HEK293 (cell line): ENCODE measurements at regions not wholly inside any gene's neighbourhood (a gene's known extent, or its start where the extent isn't known, plus 50 kb on each side); places are given as distances from the start of the nearest gene placed in this dataset.

ENCODE experiments used
- CTCF ChIA-PET: fragments of 350-600 bp; formaldehyde crosslinking; extraction: SDS; loops from one replicate; lab custom pipeline; 2021; ENCODE audit warnings: antibody characterized with exemption; lab: Yijun Ruan, JAX
- POLR2A ChIA-PET: fragments of 300-600 bp; formaldehyde crosslinking; extraction: SDS; loops from one replicate; lab custom pipeline; 2020; ENCODE audit warnings: antibody characterized with exemption, inconsistent platforms; lab: Yijun Ruan, JAX
- H3K27ac ChIP-seq: fragments of 200-500 bp; sonication (Bioruptor generic); 2 replicates; pipeline ENCODE4 v1.5.1; 2014; ENCODE audit warnings: low read depth, low read length, control low read depth, inconsistent platforms; ENCODE audit errors: extremely low read depth
- H3K36me3 ChIP-seq, 2 experiments: fragments of 200-500 bp in 1 of 2; sonication (Bioruptor generic) in 1 of 2; 1 replicate in 1 of 2; 2 replicates in 1 of 2; pipeline ENCODE4 v1.5.1; 2014 to 2017; ENCODE audit warnings: inconsistent platforms in 2 of 2, low read length in 2 of 2; ENCODE audit not compliant: control insufficient read depth in 2 of 2, insufficient read depth in 1 of 2
- H3K4me1 ChIP-seq: fragments of 200-500 bp; sonication (Bioruptor generic); 2 replicates; pipeline ENCODE4 v1.5.1; 2014; ENCODE audit warnings: mild to moderate bottlenecking, low read length, inconsistent platforms; ENCODE audit not compliant: control insufficient read depth, insufficient read depth
- H3K4me3 ChIP-seq: 2 replicates; pipeline ENCODE4 v1.5.1; 2011; ENCODE audit warnings: low read depth, mild to moderate bottlenecking, control low read depth, low read length, moderate library complexity
- H3K9me3 ChIP-seq: fragments of 200-500 bp; sonication (Bioruptor generic); 2 replicates; pipeline ENCODE4 v1.5.1; 2014; ENCODE audit warnings: low read depth, low read length, inconsistent platforms; ENCODE audit not compliant: control insufficient read depth, insufficient read depth
- FEZF1 ChIP-seq: fragments of 450-650 bp; formaldehyde crosslinking; IDR thresholded peaks from 2 replicates; pipeline ENCODE4 v1.5.1; 2016; ENCODE audit warnings: missing biosample characterization, missing genetic modification characterization
- KLF1 ChIP-seq: fragments of 450-650 bp; formaldehyde crosslinking; IDR thresholded peaks from 2 replicates; pipeline ENCODE4 v1.5.1; 2016; ENCODE audit warnings: missing biosample characterization, missing genetic modification characterization
- KLF8 ChIP-seq: fragments of 450-650 bp; formaldehyde crosslinking; IDR thresholded peaks from 2 replicates; pipeline ENCODE4 v1.5.1; 2016; ENCODE audit warnings: missing biosample characterization, missing genetic modification characterization
- RBAK ChIP-seq: fragments of 450-650 bp; formaldehyde crosslinking; IDR thresholded peaks from 2 replicates; pipeline ENCODE4 v1.5.1; 2016; ENCODE audit warnings: missing biosample characterization, missing genetic modification characterization
- WT1 ChIP-seq: fragments of 450-650 bp; formaldehyde crosslinking; IDR thresholded peaks from 2 replicates; pipeline ENCODE4 v1.5.1; 2016; ENCODE audit warnings: missing biosample characterization, missing genetic modification characterization
- YY1 ChIP-seq: fragments of 450-650 bp; formaldehyde crosslinking; IDR thresholded peaks from 2 replicates; pipeline ENCODE4 v1.5.1; 2018; ENCODE audit warnings: missing biosample characterization, missing genetic modification characterization
- ZFHX2 ChIP-seq: fragments of 450-650 bp; formaldehyde crosslinking; conservative IDR thresholded peaks from 2 replicates; pipeline ENCODE4 v1.5.1; 2016; ENCODE audit warnings: missing biosample characterization, missing genetic modification characterization
- ZNF114 ChIP-seq: fragments of 450-650 bp; formaldehyde crosslinking; IDR thresholded peaks from 2 replicates; pipeline ENCODE4 v1.5.0; 2017; ENCODE audit warnings: missing biosample characterization, missing genetic modification characterization
- ZNF146 ChIP-seq: fragments of 450-650 bp; formaldehyde crosslinking; IDR thresholded peaks from 2 replicates; pipeline ENCODE4 v1.5.1; 2016; ENCODE audit warnings: missing biosample characterization, missing genetic modification characterization
- ZNF274 ChIP-seq, 2 experiments: fragments of 200-500 bp in 1 of 2; fragments of 450-650 bp in 1 of 2; sonication (Bioruptor generic) in 1 of 2; formaldehyde crosslinking in 1 of 2; IDR thresholded peaks; 2 replicates each; pipeline versions ENCODE4 v1.5.1 to v1.6.1; 2014 to 2016; ENCODE audit warnings: borderline replicate concordance in 1 of 2, inconsistent platforms in 1 of 2, low read length in 1 of 2, missing biosample characterization in 1 of 2, missing genetic modification characterization in 1 of 2
- ZNF341 ChIP-seq: fragments of 450-650 bp; formaldehyde crosslinking; IDR thresholded peaks from 2 replicates; pipeline ENCODE4; 2016; ENCODE audit warnings: low read depth, missing biosample characterization, missing genetic modification characterization
- ZNF366 ChIP-seq: fragments of 450-650 bp; formaldehyde crosslinking; conservative IDR thresholded peaks from 2 replicates; pipeline ENCODE4 v1.5.1; 2016; ENCODE audit warnings: missing biosample characterization, missing genetic modification characterization
- ZNF394 ChIP-seq: fragments of 450-650 bp; formaldehyde crosslinking; IDR thresholded peaks from 2 replicates; pipeline ENCODE4 v1.5.1; 2016; ENCODE audit warnings: missing biosample characterization, missing genetic modification characterization, mild to moderate bottlenecking, moderate library complexity, borderline replicate concordance
- ZNF555 ChIP-seq: fragments of 450-650 bp; formaldehyde crosslinking; conservative IDR thresholded peaks from 2 replicates; pipeline ENCODE4 v1.5.1; 2017; ENCODE audit warnings: missing biosample characterization, mild to moderate bottlenecking, missing genetic modification characterization, inconsistent platforms
- ZNF585B ChIP-seq: fragments of 450-650 bp; formaldehyde crosslinking; IDR thresholded peaks from 2 replicates; pipeline ENCODE4 v1.5.1; 2016; ENCODE audit warnings: missing biosample characterization, missing genetic modification characterization
- ZNF623 ChIP-seq: fragments of 450-650 bp; formaldehyde crosslinking; IDR thresholded peaks from 2 replicates; pipeline ENCODE4 v1.5.1; 2016; ENCODE audit warnings: missing biosample characterization, missing genetic modification characterization
- ZNF747 ChIP-seq: fragments of 450-650 bp; formaldehyde crosslinking; IDR thresholded peaks from 2 replicates; pipeline ENCODE4 v1.5.1; 2016; ENCODE audit warnings: missing biosample characterization, missing genetic modification characterization
- ZNF791 ChIP-seq: fragments of 450-650 bp; formaldehyde crosslinking; IDR thresholded peaks from 2 replicates; pipeline ENCODE4 v1.5.1; 2016; ENCODE audit warnings: missing biosample characterization, missing genetic modification characterization
- TF ChIP-seq, protein P1 (sequence below): fragments of 450-650 bp; formaldehyde crosslinking; IDR thresholded peaks from 2 replicates; pipeline ENCODE4 v1.5.1; 2017; ENCODE audit warnings: missing biosample characterization, mild to moderate bottlenecking, missing genetic modification characterization, moderate library complexity
- TF ChIP-seq, protein P2 (sequence below): fragments of 450-650 bp; formaldehyde crosslinking; IDR thresholded peaks from 2 replicates; pipeline ENCODE4 v1.5.1; 2016; ENCODE audit warnings: missing biosample characterization, missing genetic modification characterization
- TF ChIP-seq, protein P3 (sequence below): sonication (generic); formaldehyde crosslinking; IDR thresholded peaks from 2 replicates; pipeline ENCODE4 v1.8.1; 2022; ENCODE audit warnings: mild to moderate bottlenecking, moderate library complexity, missing genetic modification reagents
- TF ChIP-seq, protein P4 (sequence below): fragments of 450-650 bp; formaldehyde crosslinking; optimal IDR thresholded peaks from 2 replicates; pipeline ENCODE3; 2016; ENCODE audit warnings: missing biosample characterization, mild to moderate bottlenecking, missing genetic modification characterization

DNA sequence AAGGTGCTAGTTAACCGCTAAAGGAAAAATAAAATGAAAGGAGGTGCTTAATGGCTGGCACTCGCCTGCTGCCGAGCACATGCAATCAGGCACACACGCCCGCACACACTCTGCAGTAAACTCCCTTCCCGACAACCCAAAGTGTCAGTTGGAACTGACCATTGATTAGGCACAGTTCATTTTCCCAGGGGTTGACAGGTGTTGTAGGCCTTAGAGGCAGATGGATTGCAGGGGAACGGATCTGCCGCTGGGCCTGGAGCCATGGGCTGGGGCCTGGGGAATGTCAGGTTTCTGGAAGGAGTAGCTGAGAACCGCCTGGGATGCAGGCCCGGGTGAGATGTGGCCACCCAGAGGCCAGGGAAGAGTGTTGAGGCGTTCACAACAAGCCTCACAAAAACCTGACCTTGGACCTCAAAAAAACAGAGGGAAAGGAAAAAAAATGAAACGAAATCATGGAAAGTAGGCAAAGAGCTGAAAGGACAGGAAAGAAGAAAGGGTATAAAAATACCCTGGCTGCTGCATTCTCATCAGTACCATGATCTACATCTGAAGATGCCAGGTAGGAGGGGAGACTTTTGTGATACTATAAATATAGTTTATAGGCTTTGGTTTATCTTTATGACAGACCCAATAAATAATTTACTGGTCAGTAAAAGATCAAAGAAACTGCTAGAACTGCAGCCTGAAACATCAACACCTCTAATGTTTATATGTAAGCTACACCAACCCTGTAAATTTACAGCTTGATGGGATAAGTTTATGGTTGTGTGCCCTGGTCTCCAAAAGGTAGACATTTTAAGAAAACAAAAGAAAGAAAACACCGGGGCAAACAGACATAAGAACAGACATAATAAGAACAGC lies 313.4 kb downstream of the BUD13 start (continued):
- TF ChIP-seq, protein P1, sequence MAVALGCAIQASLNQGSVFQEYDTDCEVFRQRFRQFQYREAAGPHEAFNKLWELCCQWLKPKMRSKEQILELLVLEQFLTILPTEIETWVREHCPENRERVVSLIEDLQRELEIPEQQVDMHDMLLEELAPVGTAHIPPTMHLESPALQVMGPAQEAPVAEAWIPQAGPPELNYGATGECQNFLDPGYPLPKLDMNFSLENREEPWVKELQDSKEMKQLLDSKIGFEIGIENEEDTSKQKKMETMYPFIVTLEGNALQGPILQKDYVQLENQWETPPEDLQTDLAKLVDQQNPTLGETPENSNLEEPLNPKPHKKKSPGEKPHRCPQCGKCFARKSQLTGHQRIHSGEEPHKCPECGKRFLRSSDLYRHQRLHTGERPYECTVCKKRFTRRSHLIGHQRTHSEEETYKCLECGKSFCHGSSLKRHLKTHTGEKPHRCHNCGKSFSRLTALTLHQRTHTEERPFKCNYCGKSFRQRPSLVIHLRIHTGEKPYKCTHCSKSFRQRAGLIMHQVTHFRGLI (tag by site-specific recombination) = no peak

DNA sequence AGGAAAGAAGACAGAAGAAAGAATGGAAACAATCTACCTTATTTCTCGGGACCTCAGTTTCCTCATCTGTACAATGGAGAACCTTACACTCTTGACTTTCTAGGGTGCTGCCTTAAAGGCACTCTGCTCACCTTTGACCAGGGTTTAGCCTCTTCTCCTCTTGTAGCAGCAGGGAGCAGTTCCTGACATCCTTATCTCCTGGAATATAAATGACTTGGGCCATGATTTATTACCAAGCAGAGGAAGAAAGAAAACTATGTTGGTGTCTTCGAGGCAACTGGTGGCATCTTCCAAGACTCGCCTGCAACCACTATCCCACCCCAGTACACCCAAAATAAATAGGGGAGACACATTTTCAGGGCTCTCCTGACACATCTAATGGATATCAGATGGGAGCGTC lies 314.2 kb downstream of the BUD13 start:
- Histone ChIP-seq H3K4me1 (peaks cover 9% of the 10 kb centered on the region), H3K27ac (no peak overlapping the region; the same call in 1 of the 2 replicates), H3K9me3 (no peaks in the 10 kb centered on the region), H3K4me3 (no peak overlapping the region), H3K36me3 (no peaks in the 10 kb centered on the region)
- TF ChIP-seq FEZF1 (tag by site-specific recombination) = peak; percentile 49; the same call in 1 of the 2 replicates
- TF ChIP-seq ZNF274 (IDR thresholded peaks at IDR 0.05; ENCODE audit: low read length) = no peak
- TF ChIP-seq ZNF274 (tag by site-specific recombination; IDR thresholded peaks at IDR 0.05; ENCODE audit: borderline replicate concordance) = no peak
- ChIA-PET POLR2A (no interaction called here), CTCF (interaction anchor here (0.6 kb wide), 1 partner anchor 200 kb away, joined by 3 read pairs; no protein-coding TSS in a partner anchor)

DNA sequence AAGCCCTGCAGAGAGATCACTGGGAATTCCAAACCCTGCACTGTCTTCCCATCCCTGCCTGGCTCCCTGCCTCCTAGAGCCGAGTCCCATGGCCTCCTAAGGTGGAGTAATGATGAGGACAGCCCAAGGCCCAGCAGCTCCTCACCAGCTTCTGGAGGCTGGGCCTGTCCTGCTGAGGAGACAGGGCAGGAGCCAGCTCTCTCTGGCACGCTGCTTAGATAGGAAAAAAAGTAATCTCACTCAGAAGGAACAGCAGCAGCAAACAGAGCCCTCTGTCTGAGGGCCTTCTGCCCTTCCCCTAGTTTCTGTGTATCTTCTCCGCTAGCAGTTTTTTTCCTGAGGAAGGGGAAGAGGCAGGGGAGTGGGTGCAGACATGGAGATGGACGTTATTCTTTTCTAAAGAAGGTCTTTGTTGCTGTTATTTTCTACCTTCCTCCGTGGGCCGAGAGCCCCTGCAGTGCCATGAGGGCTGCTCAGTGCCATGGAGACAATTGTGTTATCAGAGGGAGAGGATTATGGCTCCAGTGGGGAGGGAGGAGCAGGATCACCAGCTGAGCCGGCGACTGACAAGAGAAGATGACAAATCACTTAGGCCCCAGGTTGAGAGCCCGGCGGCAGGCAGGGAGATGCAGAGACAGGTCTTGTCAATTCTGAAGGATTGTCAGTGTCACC lies 315.3 kb downstream of the BUD13 start:
- Histone ChIP-seq H3K9me3 (no peaks in the 10 kb centered on the region), H3K4me3 (no peak overlapping the region), H3K36me3 (no peaks in the 10 kb centered on the region), H3K27ac (peak overlapping the region; percentile 21; the same call in 1 of the 2 replicates), H3K4me1 (peaks cover 9% of the 10 kb centered on the region)
- ChIA-PET CTCF (interaction anchor here (1.2 to 1.7 kb wide), 3 partner anchors 30 to 234 kb away, joined by 3 to 5 read pairs (median 4); no protein-coding TSS in a partner anchor), POLR2A (no interaction called here)
- TF ChIP-seq ZNF394 (tag by site-specific recombination) (no peak), ZNF555 (tag by site-specific recombination) (no peak), ZNF585B (tag by site-specific recombination) (no peak), WT1 (tag by site-specific recombination) (no peak), ZNF341 (tag by site-specific recombination) (peak; percentile 75), ZNF791 (tag by site-specific recombination) (no peak), RBAK (tag by site-specific recombination) (no peak), ZNF114 (tag by site-specific recombination) (no peak), KLF1 (tag by site-specific recombination) (no peak), YY1 (tag by site-specific recombination) (no peak), ZNF146 (tag by site-specific recombination) (no peak), ZFHX2 (tag by site-specific recombination) (0 out of 2 replicates have a peak, but pooled peaks have one; percentile 6), ZNF366 (tag by site-specific recombination) (no peak), FEZF1 (tag by site-specific recombination) (peak; percentile 33; the same call in 1 of the 2 replicates), KLF8 (tag by site-specific recombination) (no peak), ZNF623 (tag by site-specific recombination) (no peak), ZNF747 (tag by site-specific recombination) (no peak)
- TF ChIP-seq, protein P2, sequence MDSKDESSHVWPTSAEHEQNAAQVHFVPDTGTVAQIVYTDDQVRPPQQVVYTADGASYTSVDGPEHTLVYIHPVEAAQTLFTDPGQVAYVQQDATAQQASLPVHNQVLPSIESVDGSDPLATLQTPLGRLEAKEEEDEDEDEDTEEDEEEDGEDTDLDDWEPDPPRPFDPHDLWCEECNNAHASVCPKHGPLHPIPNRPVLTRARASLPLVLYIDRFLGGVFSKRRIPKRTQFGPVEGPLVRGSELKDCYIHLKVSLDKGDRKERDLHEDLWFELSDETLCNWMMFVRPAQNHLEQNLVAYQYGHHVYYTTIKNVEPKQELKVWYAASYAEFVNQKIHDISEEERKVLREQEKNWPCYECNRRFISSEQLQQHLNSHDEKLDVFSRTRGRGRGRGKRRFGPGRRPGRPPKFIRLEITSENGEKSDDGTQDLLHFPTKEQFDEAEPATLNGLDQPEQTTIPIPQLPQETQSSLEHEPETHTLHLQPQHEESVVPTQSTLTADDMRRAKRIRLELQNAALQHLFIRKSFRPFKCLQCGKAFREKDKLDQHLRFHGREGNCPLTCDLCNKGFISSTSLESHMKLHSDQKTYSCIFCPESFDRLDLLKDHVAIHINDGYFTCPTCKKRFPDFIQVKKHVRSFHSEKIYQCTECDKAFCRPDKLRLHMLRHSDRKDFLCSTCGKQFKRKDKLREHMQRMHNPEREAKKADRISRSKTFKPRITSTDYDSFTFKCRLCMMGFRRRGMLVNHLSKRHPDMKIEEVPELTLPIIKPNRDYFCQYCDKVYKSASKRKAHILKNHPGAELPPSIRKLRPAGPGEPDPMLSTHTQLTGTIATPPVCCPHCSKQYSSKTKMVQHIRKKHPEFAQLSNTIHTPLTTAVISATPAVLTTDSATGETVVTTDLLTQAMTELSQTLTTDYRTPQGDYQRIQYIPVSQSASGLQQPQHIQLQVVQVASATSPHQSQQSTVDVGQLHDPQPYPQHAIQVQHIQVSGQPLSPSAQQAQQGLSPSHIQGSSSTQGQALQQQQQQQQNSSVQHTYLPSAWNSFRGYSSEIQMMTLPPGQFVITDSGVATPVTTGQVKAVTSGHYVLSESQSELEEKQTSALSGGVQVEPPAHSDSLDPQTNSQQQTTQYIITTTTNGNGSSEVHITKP = no peak
- TF ChIP-seq, protein P3, sequence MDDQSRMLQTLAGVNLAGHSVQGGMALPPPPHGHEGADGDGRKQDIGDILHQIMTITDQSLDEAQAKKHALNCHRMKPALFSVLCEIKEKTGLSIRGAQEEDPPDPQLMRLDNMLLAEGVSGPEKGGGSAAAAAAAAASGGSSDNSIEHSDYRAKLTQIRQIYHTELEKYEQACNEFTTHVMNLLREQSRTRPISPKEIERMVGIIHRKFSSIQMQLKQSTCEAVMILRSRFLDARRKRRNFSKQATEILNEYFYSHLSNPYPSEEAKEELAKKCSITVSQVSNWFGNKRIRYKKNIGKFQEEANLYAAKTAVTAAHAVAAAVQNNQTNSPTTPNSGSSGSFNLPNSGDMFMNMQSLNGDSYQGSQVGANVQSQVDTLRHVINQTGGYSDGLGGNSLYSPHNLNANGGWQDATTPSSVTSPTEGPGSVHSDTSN (CRISPR knock-in tag) = no peak
- TF ChIP-seq, protein P4, sequence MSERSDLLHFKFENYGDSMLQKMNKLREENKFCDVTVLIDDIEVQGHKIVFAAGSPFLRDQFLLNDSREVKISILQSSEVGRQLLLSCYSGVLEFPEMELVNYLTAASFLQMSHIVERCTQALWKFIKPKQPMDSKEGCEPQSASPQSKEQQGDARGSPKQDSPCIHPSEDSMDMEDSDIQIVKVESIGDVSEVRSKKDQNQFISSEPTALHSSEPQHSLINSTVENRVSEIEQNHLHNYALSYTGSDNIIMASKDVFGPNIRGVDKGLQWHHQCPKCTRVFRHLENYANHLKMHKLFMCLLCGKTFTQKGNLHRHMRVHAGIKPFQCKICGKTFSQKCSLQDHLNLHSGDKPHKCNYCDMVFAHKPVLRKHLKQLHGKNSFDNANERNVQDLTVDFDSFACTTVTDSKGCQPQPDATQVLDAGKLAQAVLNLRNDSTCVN = no peak
